Neural progenitor cell (in vitro differentiated cells): ENCODE measurements at regions not wholly inside any gene's neighbourhood (a gene's known extent, or its start where the extent isn't known, plus 50 kb on each side); places are given as distances from the start of the nearest gene placed in this dataset.

ENCODE experiments used
- DNase-seq: peaks from one replicate; pipeline ENCODE4 v3.0.0-alpha.2; 2016; ENCODE audit warnings: low spot score
- H2AFZ ChIP-seq: fragments of 200-600 bp; sonication (generic); replicated peaks from 2 replicates; pipeline ENCODE4 v1.6.1; 2016; ENCODE audit warnings: antibody characterized with exemption
- H3F3A ChIP-seq: fragments of 200-600 bp; sonication (generic); 2 replicates; pipeline ENCODE4 v1.6.1; 2016; ENCODE audit warnings: antibody characterized with exemption, low read depth
- H3K27ac ChIP-seq: fragments of 200-600 bp; sonication (generic); 2 replicates; pipeline ENCODE4 v1.5.1; 2016; ENCODE audit warnings: mild to moderate bottlenecking
- H3K27me3 ChIP-seq: fragments of 200-600 bp; sonication (generic); 2 replicates; pipeline ENCODE4 v1.6.1; 2016; ENCODE audit warnings: mild to moderate bottlenecking, moderate library complexity
- H3K36me3 ChIP-seq: fragments of 200-600 bp; sonication (generic); 2 replicates; pipeline ENCODE4 v1.5.1; 2016
- H3K4me1 ChIP-seq: fragments of 200-600 bp; sonication (generic); 2 replicates; pipeline ENCODE4 v1.6.1; 2016; ENCODE audit warnings: mixed run types
- H3K4me2 ChIP-seq: fragments of 200-600 bp; sonication (generic); 2 replicates; pipeline ENCODE4 v1.6.1; 2016
- H3K4me3 ChIP-seq: fragments of 200-600 bp; sonication (generic); 2 replicates; pipeline ENCODE4 v1.5.1; 2016
- H3K79me2 ChIP-seq: fragments of 200-600 bp; sonication (generic); 2 replicates; pipeline ENCODE4 v1.6.1; 2016; ENCODE audit warnings: low read depth
- H3K9ac ChIP-seq: fragments of 200-600 bp; sonication (generic); 2 replicates; pipeline ENCODE4 v1.6.1; 2016
- H3K9me3 ChIP-seq: fragments of 200-600 bp; sonication (generic); 2 replicates; pipeline ENCODE4 v1.5.1; 2016; ENCODE audit warnings: low read depth
- H4K20me1 ChIP-seq: fragments of 200-600 bp; sonication (generic); 2 replicates; pipeline ENCODE4 v1.6.1; 2016; ENCODE audit warnings: low read depth
- H3K27ac Mint-ChIP-seq: 3 replicates; pipeline ENCODE4 v1.8.0; 2021; ENCODE audit warnings: mixed read lengths
- H3K27me3 Mint-ChIP-seq: 2 replicates; pipeline ENCODE4 v1.8.0; 2022; ENCODE audit warnings: low read depth, mild to moderate bottlenecking, inconsistent platforms, moderate library complexity, mixed read lengths; ENCODE audit not compliant: insufficient read depth
- H3K36me3 Mint-ChIP-seq: 3 replicates; pipeline ENCODE4 v1.8.0; 2021; ENCODE audit warnings: mixed read lengths
- H3K4me1 Mint-ChIP-seq: 3 replicates; pipeline ENCODE4 v1.8.0; 2021; ENCODE audit warnings: mixed read lengths
- H3K4me3 Mint-ChIP-seq: 3 replicates; pipeline ENCODE4 v1.8.0; 2021; ENCODE audit warnings: mild to moderate bottlenecking, moderate library complexity, mixed read lengths
- H3K9me3 Mint-ChIP-seq: 3 replicates; pipeline ENCODE4 v1.8.0; 2020; ENCODE audit warnings: mixed read lengths
- CTCF ChIP-seq: fragments of 200-600 bp; sonication (generic); IDR thresholded peaks from 2 replicates; pipeline ENCODE4 v1.5.1; 2017; ENCODE audit warnings: antibody characterized with exemption, mild to moderate bottlenecking
- EZH2 ChIP-seq: fragments of 200-600 bp; sonication (generic); IDR thresholded peaks from 2 replicates; pipeline ENCODE4 v1.6.1; 2017; ENCODE audit warnings: antibody characterized with exemption, mild to moderate bottlenecking, moderate library complexity
- EZH2phosphoT487 ChIP-seq: fragments of 200-600 bp; sonication (generic); IDR thresholded peaks from 2 replicates; pipeline ENCODE4 v1.6.1; 2017; ENCODE audit warnings: antibody characterized with exemption

DNA sequence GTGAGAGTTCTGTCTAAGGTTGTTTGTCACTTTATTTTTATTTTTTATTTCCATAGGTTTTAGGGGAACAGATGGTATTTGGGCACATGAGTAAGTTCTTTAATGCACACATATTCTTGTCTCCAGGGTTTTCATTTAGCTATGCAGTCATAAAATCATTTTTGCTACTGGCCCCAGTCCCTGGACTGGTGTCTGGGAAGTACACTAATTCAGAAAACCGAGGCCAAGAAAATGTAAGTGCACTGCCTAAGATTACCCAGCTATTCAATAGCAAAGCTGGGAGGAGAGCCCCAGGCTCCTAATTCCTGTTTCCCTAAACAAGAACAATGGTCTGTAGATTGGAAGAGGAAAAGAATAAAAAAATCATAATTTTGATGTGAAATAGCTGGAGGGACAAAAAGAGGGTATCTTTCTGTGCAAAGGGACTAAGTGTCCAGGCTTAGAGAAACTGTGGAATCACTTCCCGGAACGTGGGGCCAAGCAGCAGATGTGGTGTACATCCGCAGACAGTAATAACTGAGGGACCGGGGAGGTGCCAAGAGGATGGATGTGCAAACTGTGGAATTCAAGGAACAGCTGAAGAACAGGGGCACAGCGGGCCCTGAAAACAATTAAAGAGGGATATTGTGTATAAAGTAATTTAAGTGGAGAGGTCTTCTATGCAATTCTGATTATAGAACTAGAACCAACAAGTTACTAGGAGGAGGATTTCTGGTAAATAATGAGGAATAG is 236.3 kb downstream of the ACKR3 start:
- H3K27me3 ChIP-seq = no peaks in the 10 kb centered on the region
- no peaks in the 10 kb centered on the region for H3K36me3 ChIP-seq
- H3K4me1 Mint-ChIP-seq = no peaks in the 10 kb centered on the region
- H3K27me3 Mint-ChIP-seq = no peaks in the 10 kb centered on the region
- no peak overlapping the region for H3K4me2 ChIP-seq
- H2AFZ ChIP-seq = no peak overlapping the region
- no peak overlapping the region for H3K27ac Mint-ChIP-seq
- peaks cover 1% of the 10 kb centered on the region for H3K36me3 Mint-ChIP-seq
- H3K27ac ChIP-seq = no peak overlapping the region
- no peaks in the 10 kb centered on the region for H3F3A ChIP-seq
- H3K4me3 ChIP-seq = no peak overlapping the region
- no peak for TF ChIP-seq EZH2
- H3K4me3 Mint-ChIP-seq = no peak overlapping the region
- H4K20me1 ChIP-seq = no peaks in the 10 kb centered on the region
- H3K9ac ChIP-seq = no peak overlapping the region
- no peak for DNase-seq
- H3K4me1 ChIP-seq = no peaks in the 10 kb centered on the region
- H3K9me3 Mint-ChIP-seq = peaks cover 39% of the 10 kb centered on the region
- no peaks in the 10 kb centered on the region for H3K9me3 ChIP-seq
- no peaks in the 10 kb centered on the region for H3K79me2 ChIP-seq

DNA sequence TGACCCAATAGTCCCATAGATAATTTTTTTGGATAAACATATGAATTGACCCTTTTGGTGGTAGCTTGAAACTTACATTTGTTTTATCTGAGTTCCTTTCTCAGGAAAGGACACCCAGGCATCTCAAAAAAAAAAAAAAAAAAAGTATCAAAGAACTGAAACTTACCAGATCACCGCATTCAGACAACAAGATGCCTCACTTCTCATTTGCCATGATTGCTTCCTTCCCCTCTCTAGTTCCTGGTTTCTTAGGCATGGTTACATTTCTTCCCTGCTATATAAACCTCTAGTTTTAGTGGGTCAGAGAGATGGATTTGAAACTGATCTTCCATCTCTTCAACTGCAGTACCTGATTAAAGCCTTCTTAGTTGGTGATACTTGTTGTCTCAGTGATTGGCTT is 240.1 kb downstream of the ACKR3 start:
- TF ChIP-seq EZH2phosphoT487 (no peak), EZH2 (no peak), CTCF (no peak)

DNA sequence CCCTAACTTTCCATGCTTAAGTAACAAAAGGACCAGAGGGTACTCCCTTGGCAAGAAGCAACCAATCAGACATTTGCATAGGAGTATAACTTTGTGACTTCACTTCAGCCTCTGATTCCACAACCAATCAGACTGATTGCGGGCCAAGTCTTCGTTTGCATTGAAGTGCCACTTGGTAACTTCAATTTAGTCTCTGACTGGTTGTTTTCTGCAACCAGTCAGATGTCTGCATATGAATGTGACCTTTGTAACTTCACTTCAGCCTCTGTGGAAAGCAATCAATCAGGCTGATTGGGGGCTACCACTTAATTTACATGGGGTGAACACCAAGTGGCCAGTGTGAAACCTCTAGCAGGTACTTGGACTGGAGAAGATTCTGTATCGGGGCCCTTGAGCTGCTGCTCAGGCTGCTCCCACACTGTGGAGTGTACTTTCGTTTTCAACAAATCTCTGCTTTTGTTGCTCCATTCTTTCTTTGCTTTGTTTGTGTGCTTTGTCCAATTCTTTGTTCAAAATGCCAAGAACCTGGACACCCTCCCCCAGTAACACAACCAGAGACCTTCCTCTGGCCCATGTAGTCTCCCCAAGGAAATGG is 241.5 kb downstream of the ACKR3 start:
- no peaks in the 10 kb centered on the region for H3F3A ChIP-seq
- H3K4me2 ChIP-seq = no peak overlapping the region
- H3K27ac Mint-ChIP-seq = no peak overlapping the region
- H3K9me3 Mint-ChIP-seq = peaks cover 35% of the 10 kb centered on the region
- no peaks in the 10 kb centered on the region for H3K9me3 ChIP-seq
- no peak overlapping the region for H3K4me3 ChIP-seq
- TF ChIP-seq EZH2phosphoT487 (no peak), CTCF (no peak), EZH2 (no peak)
- H3K36me3 ChIP-seq = no peaks in the 10 kb centered on the region
- no peaks in the 10 kb centered on the region for H4K20me1 ChIP-seq
- no peak overlapping the region for H3K27ac ChIP-seq
- H3K4me1 Mint-ChIP-seq = peaks cover 5% of the 10 kb centered on the region
- H3K36me3 Mint-ChIP-seq = peaks cover under 1% of the 10 kb centered on the region
- H3K27me3 ChIP-seq = no peaks in the 10 kb centered on the region
- no peaks in the 10 kb centered on the region for H3K4me1 ChIP-seq
- H3K4me3 Mint-ChIP-seq = no peak overlapping the region
- no peak overlapping the region for H3K9ac ChIP-seq
- DNase-seq = no peak
- peaks cover 2% of the 10 kb centered on the region for H3K27me3 Mint-ChIP-seq
- no peak overlapping the region for H2AFZ ChIP-seq
- no peaks in the 10 kb centered on the region for H3K79me2 ChIP-seq

More for the DNA sequence above, 240.1 kb downstream of the ACKR3 start:
- H3K9me3 Mint-ChIP-seq = peaks cover 39% of the 10 kb centered on the region
- Histone ChIP-seq H3K9me3 (no peaks in the 10 kb centered on the region), H3K4me1 (no peaks in the 10 kb centered on the region), H3K36me3 (no peaks in the 10 kb centered on the region), H3K4me3 (no peak overlapping the region), H3K27ac (no peak overlapping the region), H3K9ac (no peak overlapping the region), H2AFZ (no peak overlapping the region), H3K27me3 (no peaks in the 10 kb centered on the region), H3K4me2 (no peak overlapping the region), H3F3A (no peaks in the 10 kb centered on the region), H4K20me1 (no peaks in the 10 kb centered on the region), H3K79me2 (no peaks in the 10 kb centered on the region)
- DNase-seq = no peak
- H3K27me3 Mint-ChIP-seq = no peaks in the 10 kb centered on the region
- no peak overlapping the region for H3K4me3 Mint-ChIP-seq
- H3K27ac Mint-ChIP-seq = no peak overlapping the region
- H3K4me1 Mint-ChIP-seq = peaks cover 5% of the 10 kb centered on the region
- peaks cover 1% of the 10 kb centered on the region for H3K36me3 Mint-ChIP-seq

GRCh38 chr2:236813766-236814165 is 244.1 kb downstream of the ACKR3 start:
- TF ChIP-seq EZH2 = no peak
- no peak for TF ChIP-seq CTCF
- no peak for TF ChIP-seq EZH2phosphoT487
- H3K36me3 Mint-ChIP-seq = no peaks in the 10 kb centered on the region
- no peaks in the 10 kb centered on the region for H3F3A ChIP-seq
- H4K20me1 ChIP-seq = no peaks in the 10 kb centered on the region
- no peaks in the 10 kb centered on the region for H3K4me1 ChIP-seq
- H3K27ac ChIP-seq = no peak overlapping the region
- H3K9me3 ChIP-seq = no peaks in the 10 kb centered on the region
- H3K4me2 ChIP-seq = no peak overlapping the region
- no peaks in the 10 kb centered on the region for H3K27me3 ChIP-seq
- no peak overlapping the region for H3K27ac Mint-ChIP-seq
- no peaks in the 10 kb centered on the region for H3K36me3 ChIP-seq
- no peak overlapping the region for H3K4me3 ChIP-seq
- H3K79me2 ChIP-seq = no peaks in the 10 kb centered on the region
- H3K27me3 Mint-ChIP-seq = peaks cover 3% of the 10 kb centered on the region
- H3K4me1 Mint-ChIP-seq = peaks cover 5% of the 10 kb centered on the region
- DNase-seq = no peak
- no peak overlapping the region for H2AFZ ChIP-seq
- no peak overlapping the region for H3K4me3 Mint-ChIP-seq
- H3K9me3 Mint-ChIP-seq = peaks cover 19% of the 10 kb centered on the region
- no peak overlapping the region for H3K9ac ChIP-seq
